H1 (cell line): ENCODE measurements at regions not wholly inside any gene's neighbourhood (a gene's known extent, or its start where the extent isn't known, plus 50 kb on each side); places are given as distances from the start of the nearest gene placed in this dataset.

ENCODE experiments used
- CTCF ChIA-PET: fragments of 300-600 bp; sonication (Branson Sonifier 250); formaldehyde crosslinking; loops from one replicate; lab custom pipeline; 2021; ENCODE audit not compliant: partially characterized antibody; lab: Charles Lee
- POLR2A ChIA-PET: fragments of 300-600 bp; sonication (Branson Sonifier 250); formaldehyde crosslinking; loops from one replicate; lab custom pipeline; 2021; ENCODE audit warnings: inconsistent platforms; ENCODE audit not compliant: partially characterized antibody; lab: Charles Lee
- DNase-seq, 2 experiments: peaks; one replicate each; pipeline versions ENCODE4 v3.0.0 to v3.0.0-alpha.2; 2010 to 2022; ENCODE audit warnings: low spot score in 2 of 2, low read depth in 1 of 2, mixed read lengths in 1 of 2
- FAIRE-seq: peaks from 2 replicates; lab custom pipeline; 2011; peaks lifted over from hg19 to GRCh38; lab: Jason Lieb, UNC
- H2AFZ ChIP-seq: 2 replicates; pipeline ENCODE4 v1.8.1; 2012; ENCODE audit warnings: low read length, inconsistent platforms
- H2AK5ac ChIP-seq: 2 replicates; pipeline ENCODE4 v1.6.1; 2013; ENCODE audit warnings: low read depth, low read length
- H2BK120ac ChIP-seq: replicated peaks from 2 replicates; pipeline ENCODE3; 2013; ENCODE audit warnings: low read depth, low read length, inconsistent platforms
- H2BK12ac ChIP-seq: 2 replicates; pipeline ENCODE4 v1.6.1; 2013; ENCODE audit warnings: low read depth, low read length
- H2BK15ac ChIP-seq: 2 replicates; pipeline ENCODE4 v1.6.1; 2013; ENCODE audit warnings: low read length
- H2BK20ac ChIP-seq: 2 replicates; pipeline ENCODE4 v1.6.1; 2013; ENCODE audit warnings: low read length
- H2BK5ac ChIP-seq: 2 replicates; pipeline ENCODE4 v1.6.1; 2013; ENCODE audit warnings: low read depth, low read length
- H3K14ac ChIP-seq: 2 replicates; pipeline ENCODE4 v1.6.1; 2013; ENCODE audit warnings: inconsistent platforms; ENCODE audit not compliant: insufficient read length
- H3K18ac ChIP-seq: 2 replicates; pipeline ENCODE4 v1.6.1; 2013; ENCODE audit warnings: low read length; ENCODE audit errors: extremely low read depth
- H3K23ac ChIP-seq: 2 replicates; pipeline ENCODE4 v1.6.1; 2013; ENCODE audit warnings: inconsistent platforms; ENCODE audit not compliant: insufficient read length
- H3K23me2 ChIP-seq: 2 replicates; pipeline ENCODE4 v1.6.1; 2013; ENCODE audit warnings: low read depth, low read length
- H3K27ac ChIP-seq: 2 replicates; pipeline ENCODE4 v1.6.1; 2011; ENCODE audit warnings: low read depth, low read length, inconsistent platforms
- H3K27me3 ChIP-seq, 4 experiments: replicated peaks in 1 of 4; 1 replicate in 1 of 4; 2 replicates in 3 of 4; pipeline versions ENCODE4 v1.6.1 to v1.8.1; 2011 to 2013; ENCODE audit warnings: low read length in 3 of 4, mild to moderate bottlenecking in 3 of 4, inconsistent platforms in 2 of 4, mixed read lengths in 2 of 4, moderate library complexity in 1 of 4; ENCODE audit not compliant: control insufficient read depth in 3 of 4, insufficient read depth in 3 of 4; ENCODE audit errors: extremely low read depth in 1 of 4
- H3K36me3 ChIP-seq, 4 experiments: 2 replicates each; pipeline versions ENCODE4 v1.6.1 to v1.8.1; 2011 to 2013; ENCODE audit warnings: mild to moderate bottlenecking in 4 of 4, low read length in 3 of 4, moderate library complexity in 2 of 4, control low read depth in 1 of 4, inconsistent platforms in 1 of 4; ENCODE audit not compliant: insufficient read depth in 4 of 4, control insufficient read depth in 2 of 4
- H3K4ac ChIP-seq: replicated peaks from 2 replicates; pipeline ENCODE3; 2013; ENCODE audit warnings: low read length, low read depth, mixed read lengths, inconsistent platforms; ENCODE audit not compliant: insufficient read length
- H3K4me1 ChIP-seq, 4 experiments: replicated peaks in 1 of 4; 1 replicate in 1 of 4; 2 replicates in 3 of 4; pipeline versions ENCODE4 v1.6.1 to v1.8.1; 2011 to 2013; ENCODE audit warnings: low read length in 3 of 4, inconsistent platforms in 2 of 4, mixed read lengths in 1 of 4; ENCODE audit not compliant: insufficient read depth in 4 of 4, control insufficient read depth in 3 of 4
- H3K4me2 ChIP-seq, 2 experiments: 2 replicates each; pipeline versions ENCODE4 v1.6.1 to v1.8.1; 2011 to 2013; ENCODE audit warnings: low read depth in 2 of 2, low read length in 2 of 2, control low read depth in 1 of 2, inconsistent platforms in 1 of 2, mild to moderate bottlenecking in 1 of 2; ENCODE audit not compliant: insufficient read depth in 1 of 2
- H3K4me3 ChIP-seq, 4 experiments: fragments of 200-600, 300-600 bp in 1 of 4; sonication (generic), shearing (Covaris generic), sonication (Bioruptor Twin) in 1 of 4; 2 replicates each; pipeline versions ENCODE4 v1.5.1 to v1.8.1; 2011 to 2016; ENCODE audit warnings: low read length in 4 of 4, low read depth in 3 of 4, control low read depth in 2 of 4, inconsistent platforms in 2 of 4, mild to moderate bottlenecking in 2 of 4, mixed read lengths in 1 of 4, moderate library complexity in 1 of 4; ENCODE audit not compliant: insufficient read depth in 2 of 4; ENCODE audit errors: extremely low read depth in 1 of 4
- H3K56ac ChIP-seq: replicated peaks from 2 replicates; pipeline ENCODE3; 2013; ENCODE audit warnings: low read depth, mild to moderate bottlenecking, mixed read lengths, low read length, inconsistent platforms; ENCODE audit not compliant: insufficient read length
- H3K79me1 ChIP-seq: 2 replicates; pipeline ENCODE4 v1.6.1; 2013; ENCODE audit warnings: low read depth, low read length, control low read depth
- H3K79me2 ChIP-seq, 2 experiments: 2 replicates each; pipeline versions ENCODE4 v1.6.1 to v1.8.1; 2012 to 2013; ENCODE audit warnings: low read length in 2 of 2, mild to moderate bottlenecking in 2 of 2, inconsistent platforms in 1 of 2; ENCODE audit not compliant: insufficient read depth in 2 of 2, control insufficient read depth in 1 of 2
- H3K9ac ChIP-seq, 4 experiments: replicated peaks in 1 of 4; 1 replicate in 1 of 4; 2 replicates in 3 of 4; pipeline versions ENCODE4 v1.6.1 to v1.8.1; 2011 to 2013; ENCODE audit warnings: low read depth in 3 of 4, low read length in 3 of 4, control low read depth in 2 of 4, mild to moderate bottlenecking in 2 of 4, moderate library complexity in 2 of 4, inconsistent platforms in 1 of 4; ENCODE audit errors: extremely low read depth in 1 of 4
- H3K9me3 ChIP-seq, 2 experiments: 2 replicates each; pipeline versions ENCODE4 v1.6.1 to v1.8.1; 2012 to 2013; ENCODE audit warnings: mild to moderate bottlenecking in 2 of 2, moderate library complexity in 2 of 2, control low read depth in 1 of 2, inconsistent platforms in 1 of 2, low read depth in 1 of 2, low read length in 1 of 2, mixed read lengths in 1 of 2; ENCODE audit not compliant: insufficient read depth in 2 of 2
- H4K20me1 ChIP-seq, 2 experiments: replicated peaks in 1 of 2; 2 replicates each; pipeline versions ENCODE3 to v1.8.1; 2011 to 2013; ENCODE audit warnings: inconsistent platforms in 2 of 2, low read length in 2 of 2, mild to moderate bottlenecking in 1 of 2; ENCODE audit not compliant: insufficient read depth in 2 of 2, control insufficient read depth in 1 of 2
- H4K5ac ChIP-seq: 2 replicates; pipeline ENCODE4 v1.6.1; 2013; ENCODE audit warnings: low read length, low read depth, mixed read lengths, inconsistent platforms; ENCODE audit not compliant: insufficient read length
- H4K8ac ChIP-seq: 2 replicates; pipeline ENCODE4 v1.8.0; 2013; ENCODE audit warnings: mild to moderate bottlenecking, moderate library complexity, low read length, inconsistent platforms; ENCODE audit not compliant: insufficient read depth; ENCODE audit errors: extremely low read depth
- H4K91ac ChIP-seq: replicated peaks from 2 replicates; pipeline ENCODE3; 2013; ENCODE audit warnings: low read length, mixed read lengths, inconsistent platforms; ENCODE audit not compliant: insufficient read length
- BACH1 ChIP-seq: IDR thresholded peaks from 2 replicates; pipeline ENCODE4 v1.6.1; 2012; ENCODE audit warnings: low read length, improper control_type of control experiment
- WGBS, 2 experiments: shearing (Covaris generic) in 1 of 2; methylation state at CpG; one replicate each; pipeline versions ENCODE4 v1.1.6 to v1.1.7; 2013 to 2015; ENCODE audit warnings: low lambda C conversion rate in 2 of 2, mixed read lengths in 2 of 2, inconsistent platforms in 1 of 2, low coverage in 1 of 2, missing lambda C conversion rate in 1 of 2; ENCODE audit not compliant: insufficient replicate concordance in 2 of 2, insufficient coverage in 1 of 2, insufficient read length in 1 of 2; ENCODE audit errors: extremely low coverage in 1 of 2, missing lambda C conversion rate in 1 of 2; 5-methylcytosine and 5-hydroxymethylcytosine counted together

GRCh38 chr10:57336341-57336740, 931.4 kb downstream of the IPMK start:
- no peak overlapping the region for H3K4ac ChIP-seq
- H3K79me2 ChIP-seq: no peaks in the 10 kb centered on the region
- H4K8ac ChIP-seq: no peak overlapping the region
- H3K36me3 ChIP-seq: no peaks in the 10 kb centered on the region
- DNase-seq (no peak), FAIRE-seq (no peak)
- no peak overlapping the region for H3K27ac ChIP-seq
- no peak overlapping the region for H2BK12ac ChIP-seq
- no peak overlapping the region for H3K14ac ChIP-seq
- H4K5ac ChIP-seq: no peak overlapping the region
- no peak overlapping the region for H2BK15ac ChIP-seq
- H3K79me1 ChIP-seq: no peaks in the 10 kb centered on the region
- no peak overlapping the region; the same call in 1 of the 2 replicates for H2AFZ ChIP-seq
- no peak overlapping the region for H2AK5ac ChIP-seq
- no peaks in the 10 kb centered on the region for H3K4me1 ChIP-seq
- H4K91ac ChIP-seq: no peak overlapping the region
- H3K23me2 ChIP-seq: no peaks in the 10 kb centered on the region
- H2BK20ac ChIP-seq: no peak overlapping the region
- H3K4me3 ChIP-seq: no peak overlapping the region
- H3K9ac ChIP-seq: no peak overlapping the region
- CTCF ChIA-PET: interaction anchor here (1.0 to 1.9 kb wide), 3 partner anchors 14 to 322 kb away, joined by 3 to 6 read pairs (median 5); no protein-coding TSS in a partner anchor
- H3K23ac ChIP-seq: no peak overlapping the region
- H3K18ac ChIP-seq: no peak overlapping the region
- H2BK5ac ChIP-seq: no peak overlapping the region
- POLR2A ChIA-PET: no interaction called here
- H3K4me2 ChIP-seq: no peak overlapping the region
- peaks cover 0 to 1% of the 10 kb centered on the region in 2 experiments; a peak in 1 of 4 replicates for H3K9me3 ChIP-seq
- no peaks in the 10 kb centered on the region for H3K27me3 ChIP-seq
- WGBS, 2 experiments: 97% methylated on average over 12 of the region's 12 CpGs; no CpG with 5 or more reads in 1 of the 2 experiments
- H2BK120ac ChIP-seq: no peak overlapping the region
- no peaks in the 10 kb centered on the region for H4K20me1 ChIP-seq
- H3K56ac ChIP-seq: no peak overlapping the region
- no peak for TF ChIP-seq BACH1
